ENCODE measurements at regions not wholly inside any gene's neighbourhood (a gene's known extent, or its start where the extent isn't known, plus 50 kb on each side); places are given as distances from the start of the nearest gene placed in this dataset.

- no peak for TF ChIP-seq YY1 (IDR thresholded peaks at IDR 0.05; ENCODE audit: insufficient read depth, insufficient read length)
- TF ChIP-seq ZNF274 (IDR thresholded peaks at IDR 0.05; ENCODE audit: low read depth, low read length): no peak
- TF ChIP-seq SUZ12 (IDR thresholded peaks at IDR 0.05; ENCODE audit: extremely low read depth, insufficient read depth, insufficient read length): no peak
These were observed 159.4 kb upstream of the ZNF267 start for GRCh38 chr16:31713945-31714902.

All from NT2/D1 (cell line).